HG03159 (cell line): ENCODE measurements at regions not wholly inside any gene's neighbourhood (a gene's known extent, or its start where the extent isn't known, plus 50 kb on each side); places are given as distances from the start of the nearest gene placed in this dataset.

Experiments
- ATAC-seq: cut with Tn5 transposase; IDR thresholded peaks from one replicate; pipeline ENCODE4 v1.9.1; 2021; ENCODE audit warnings: mild to moderate bottlenecking, moderate library complexity; ENCODE audit not compliant: unreplicated experiment

DNA sequence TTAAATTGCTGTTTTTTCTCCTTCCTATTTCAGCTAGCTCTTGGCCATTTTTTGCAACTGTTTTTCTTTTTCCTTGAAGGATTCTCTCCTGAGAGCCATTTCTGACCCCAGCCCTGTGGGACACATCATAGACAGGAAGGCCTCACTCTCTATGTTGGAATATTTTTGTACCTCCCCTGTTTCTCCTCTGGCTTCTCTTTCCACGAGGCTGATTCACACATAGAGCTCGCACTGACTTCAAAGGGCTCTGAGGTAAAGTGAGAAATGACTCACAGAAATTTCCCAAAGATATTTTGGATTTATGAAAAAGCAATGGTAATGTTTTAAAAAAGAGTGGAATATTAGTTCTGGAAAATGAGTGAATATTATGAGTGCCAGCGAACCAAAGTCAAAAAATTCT is 181.7 kb upstream of the IGFBP7 start:
- no peak for ATAC-seq

DNA sequence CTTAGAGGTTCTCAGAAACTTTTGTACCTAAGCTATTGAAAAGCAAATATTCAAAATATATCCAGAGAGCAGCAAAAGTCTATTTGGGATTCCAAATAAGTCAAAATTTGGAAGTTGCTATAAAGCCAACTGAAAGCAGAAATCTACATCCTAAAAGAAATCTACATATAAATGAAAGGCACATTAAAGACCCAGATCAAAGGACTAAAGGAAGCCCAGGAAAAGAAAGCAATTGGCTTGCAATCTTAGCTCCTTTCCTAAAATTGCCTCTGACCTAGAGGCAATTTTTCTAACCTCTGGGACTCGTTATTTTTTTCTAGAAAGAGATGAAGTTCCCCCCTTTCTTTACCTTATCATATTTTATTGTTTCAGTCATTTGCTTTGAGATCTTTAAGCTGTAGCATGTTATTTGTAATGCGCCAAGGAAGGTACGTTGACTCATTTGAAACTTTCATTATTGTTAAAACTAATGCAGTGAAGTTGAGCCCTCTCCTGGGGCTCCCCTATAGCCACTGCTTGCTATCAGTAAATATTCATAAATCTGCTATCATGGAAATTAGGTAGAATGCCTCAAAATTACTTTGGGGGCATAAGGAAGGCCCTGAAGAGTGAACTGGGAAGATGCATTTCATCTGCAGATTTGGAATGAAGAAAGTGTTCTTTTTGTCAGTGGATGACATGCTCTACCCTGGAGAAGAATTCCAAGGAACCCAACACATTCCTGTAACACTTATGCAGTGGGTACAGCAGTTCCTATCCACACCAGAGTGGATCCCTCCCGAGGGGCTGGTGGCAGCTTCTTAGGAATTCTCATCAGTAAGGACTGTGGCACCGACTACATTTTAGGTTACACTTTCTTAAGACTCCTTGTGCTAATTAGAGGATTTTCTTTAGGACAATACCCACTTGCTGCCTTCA is 177.8 kb upstream of the IGFBP7 start:
- no peak for ATAC-seq

GRCh38 chr4:57282933-57283310 is 172.7 kb upstream of the IGFBP7 start:
- no peak for ATAC-seq

- ATAC-seq, result no peak
Observed at GRCh38 chr4:57280481-57280880, 170.3 kb upstream of the IGFBP7 start.

DNA sequence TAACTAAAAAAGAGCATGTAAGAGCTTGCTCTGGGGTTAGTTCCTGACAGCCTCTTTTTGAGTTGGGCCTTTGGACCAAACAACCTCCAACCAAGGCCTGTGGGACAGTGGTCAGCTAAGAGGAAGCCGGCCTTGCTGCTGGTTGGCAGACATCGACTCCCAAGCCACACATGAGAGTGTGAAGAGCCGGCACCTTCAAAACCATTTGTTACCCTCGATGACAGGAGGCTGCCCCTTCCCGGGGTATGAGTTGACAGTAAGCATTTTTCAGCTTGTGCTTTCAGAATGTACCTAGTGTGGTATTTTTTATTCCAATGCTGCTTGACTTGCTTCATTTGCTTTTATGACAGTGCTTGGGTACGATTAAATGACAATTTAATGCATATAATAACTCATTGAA is 168.6 kb upstream of the IGFBP7 start:
- ATAC-seq, result no peak

DNA sequence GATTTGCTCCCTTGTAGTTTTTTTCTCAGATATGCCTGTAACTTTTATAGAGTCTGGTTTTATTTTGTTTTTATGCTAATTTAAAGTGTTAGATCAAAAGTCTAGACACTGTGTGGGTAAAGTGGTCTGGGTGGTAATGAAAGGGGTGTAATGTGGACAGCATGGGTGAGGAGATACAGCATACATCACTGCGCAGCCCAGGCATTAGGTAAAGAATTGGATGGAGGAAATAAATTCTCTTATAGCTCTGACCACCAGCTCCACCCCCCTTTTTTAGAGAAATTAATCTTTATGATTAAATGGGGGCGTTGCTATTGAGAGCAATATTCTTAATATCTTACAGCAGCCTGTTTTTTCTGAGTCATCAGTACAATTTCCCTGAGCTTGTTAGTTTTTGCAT is 163.9 kb upstream of the IGFBP7 start:
- ATAC-seq, result no peak

DNA sequence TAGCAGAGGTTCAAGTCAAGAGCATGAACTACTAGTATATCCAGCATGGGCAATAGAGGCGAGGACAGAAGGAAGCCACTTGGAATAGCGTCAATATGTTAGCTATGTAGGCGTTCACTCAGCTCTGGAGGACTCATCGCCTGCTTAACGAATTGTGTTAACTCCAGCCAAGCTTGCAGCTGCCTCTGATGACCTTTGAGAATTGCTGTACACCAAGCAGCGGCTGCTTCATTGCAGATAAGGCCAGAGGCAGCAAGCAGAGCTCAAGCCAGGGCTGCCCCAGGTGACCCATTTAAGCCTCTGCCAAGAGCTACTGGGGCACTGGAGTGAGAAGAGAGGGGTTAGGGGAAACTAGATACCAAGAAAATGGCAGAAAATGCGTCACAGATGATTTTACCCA is 160.2 kb upstream of the IGFBP7 start:
- ATAC-seq, result no peak

DNA sequence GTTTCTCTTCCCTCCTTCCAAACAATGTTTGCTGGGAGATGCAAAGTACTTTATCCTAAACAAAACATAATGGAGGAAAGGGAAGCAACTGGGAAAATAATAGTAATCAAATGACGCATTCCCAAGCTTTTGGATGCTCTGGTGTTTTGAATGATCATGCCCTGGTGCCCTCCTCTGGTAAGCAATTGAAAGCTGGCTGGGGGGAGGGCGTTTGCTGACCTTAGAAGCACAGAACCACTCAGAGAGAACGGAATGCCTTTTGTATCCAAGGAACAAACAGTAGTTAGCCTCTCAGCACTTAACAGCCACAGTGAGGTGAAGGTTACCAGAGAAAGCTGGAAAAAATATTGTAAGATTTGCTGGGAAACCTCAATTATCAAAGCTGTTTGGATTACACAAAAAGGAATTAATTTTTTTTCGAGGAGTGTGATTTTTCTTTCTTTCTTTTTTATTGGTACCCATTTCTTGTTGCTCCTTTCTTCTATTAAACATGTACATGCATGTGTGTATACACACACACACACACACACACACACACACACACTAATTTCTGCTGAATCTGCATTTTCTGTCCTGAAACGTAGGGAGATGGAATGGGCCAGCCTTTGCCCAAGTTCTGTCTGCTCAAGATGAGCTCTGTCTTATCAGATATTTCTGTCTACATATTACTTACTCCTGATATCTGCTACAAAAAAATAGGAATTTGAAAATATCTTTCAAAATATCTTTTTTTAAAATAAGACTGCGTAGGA is 155.8 kb upstream of the IGFBP7 start:
- no peak for ATAC-seq

DNA sequence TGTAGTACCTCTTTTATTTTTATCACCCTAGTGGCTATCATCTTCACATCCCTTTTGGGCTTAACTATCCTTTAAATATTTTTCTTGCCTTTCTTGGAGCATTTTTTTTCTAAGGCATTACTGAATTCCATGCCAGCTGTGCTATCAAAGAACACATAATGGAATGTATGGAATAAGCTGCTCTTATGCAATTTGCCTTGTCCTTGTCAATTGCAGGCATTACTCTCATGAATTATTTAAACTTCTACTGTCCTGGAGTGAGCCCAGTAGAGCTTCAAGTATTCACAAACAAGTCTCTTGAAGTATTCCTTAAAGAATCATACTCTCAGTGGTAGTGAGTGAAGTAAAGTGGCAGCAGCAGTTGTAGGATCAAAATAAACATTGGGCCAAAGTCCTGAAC is 144.6 kb upstream of the IGFBP7 start:
- no peak for ATAC-seq

- no peak for ATAC-seq
Observed at GRCh38 chr4:57249083-57249482, 138.9 kb upstream of the IGFBP7 start.

GRCh38 chr4:57243076-57243475 is 132.9 kb upstream of the IGFBP7 start:
- ATAC-seq, result no peak

- no peak for ATAC-seq
Observed at GRCh38 chr4:57234252-57234775, 124.1 kb upstream of the IGFBP7 start.

DNA sequence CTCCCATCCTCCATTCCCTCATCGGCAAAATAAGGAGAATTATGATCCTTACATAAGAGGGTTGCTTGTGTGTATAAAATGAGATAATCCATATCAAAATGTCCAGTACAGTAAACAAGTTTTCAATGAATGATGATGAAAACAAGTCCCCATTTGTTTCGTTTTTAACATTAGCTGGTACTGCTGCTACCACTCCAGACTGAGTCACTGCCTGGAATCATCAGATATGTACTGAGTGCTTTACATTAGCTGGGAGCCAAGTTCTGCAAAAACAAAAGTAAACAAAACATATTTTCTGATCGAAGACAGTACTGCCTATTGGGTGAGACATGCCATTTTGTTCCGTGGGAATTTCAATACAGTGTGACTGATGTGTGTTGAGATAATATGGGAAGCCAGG is 123.2 kb upstream of the IGFBP7 start:
- no peak for ATAC-seq

DNA sequence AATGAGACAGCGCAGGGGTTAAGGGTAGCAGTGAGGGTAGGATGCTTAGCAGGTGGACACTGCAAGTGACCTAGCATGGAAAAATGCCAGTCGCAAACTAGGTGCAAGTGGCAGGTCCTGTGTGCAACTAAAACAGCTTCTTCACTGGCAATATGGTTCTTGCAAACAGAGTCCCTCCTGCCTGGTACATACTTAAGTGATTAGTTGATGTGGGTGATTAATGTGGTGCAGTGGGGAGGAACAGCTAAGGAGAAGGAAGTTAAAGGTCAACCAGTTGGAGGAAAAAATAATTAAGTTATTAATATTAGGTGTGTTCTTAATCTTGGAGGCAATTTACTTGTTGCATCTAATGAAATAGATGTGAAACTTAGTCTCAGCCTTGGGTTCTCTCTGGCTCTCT is 121.6 kb upstream of the IGFBP7 start:
- ATAC-seq, result no peak

GRCh38 chr4:57220734-57221133 is 110.5 kb upstream of the IGFBP7 start:
- no peak for ATAC-seq

DNA sequence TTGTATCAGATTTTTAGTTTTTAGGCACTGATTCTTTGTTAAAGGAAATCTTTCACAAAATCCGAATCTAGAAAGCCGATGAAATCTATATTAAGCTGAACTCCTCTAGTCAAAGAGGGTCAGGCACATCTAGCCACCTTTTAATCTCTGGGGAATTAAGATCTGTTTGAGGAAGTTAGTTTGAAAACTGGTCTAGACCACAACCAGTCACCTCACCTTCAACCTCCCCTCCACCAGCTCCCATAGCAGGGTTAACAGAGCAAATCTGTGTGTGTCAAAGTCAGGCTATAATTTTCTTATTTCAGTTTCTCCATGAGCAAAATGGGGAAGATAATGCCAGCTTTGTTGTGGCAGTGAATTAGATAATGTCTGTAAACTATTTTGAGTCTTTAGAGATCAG is 110.0 kb upstream of the IGFBP7 start:
- peak; percentile 66 for ATAC-seq

DNA sequence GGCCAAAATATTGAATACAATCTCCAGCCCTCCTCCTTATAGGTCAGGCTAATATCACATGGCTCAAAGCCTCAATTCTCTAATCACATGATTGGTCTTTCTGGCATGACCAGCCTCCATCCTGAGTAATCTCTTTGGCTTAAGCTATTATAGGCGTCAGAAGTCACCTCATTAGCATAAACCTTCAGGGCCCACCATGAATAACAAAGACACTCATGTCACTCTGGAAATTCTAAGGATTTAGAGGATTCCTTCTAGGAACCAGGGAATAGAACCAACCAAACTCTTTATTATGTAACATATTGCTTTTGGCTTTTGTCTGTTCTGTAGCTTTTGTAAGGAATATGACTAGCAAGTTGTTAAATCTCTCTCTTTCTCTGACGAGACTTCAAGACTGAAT is 109.2 kb upstream of the IGFBP7 start:
- ATAC-seq, result no peak

- ATAC-seq, result no peak
Observed at GRCh38 chr4:57214654-57215411, 104.6 kb upstream of the IGFBP7 start.

GRCh38 chr4:57211131-57211530 is 100.9 kb upstream of the IGFBP7 start:
- no peak for ATAC-seq

DNA sequence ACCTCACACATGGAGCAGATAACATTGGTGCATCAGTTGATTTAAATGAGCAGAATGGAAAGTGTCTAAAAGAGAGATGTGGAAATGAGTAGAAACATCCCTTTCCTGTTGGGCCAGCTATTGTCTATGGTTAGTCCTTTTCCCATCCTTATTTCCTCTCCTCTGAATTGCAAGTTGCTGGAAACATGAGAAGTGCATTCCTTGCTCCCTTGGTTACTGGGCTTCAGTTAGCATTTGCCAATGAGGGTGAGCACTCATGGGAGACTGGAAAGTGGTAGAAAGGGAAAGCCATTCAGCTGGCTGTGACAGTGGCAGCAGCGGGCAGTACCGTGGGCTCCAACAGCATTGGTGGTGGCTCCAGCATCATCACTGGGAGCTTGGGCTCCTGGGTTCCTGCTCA is 96.0 kb upstream of the IGFBP7 start:
- no peak for ATAC-seq

- no peak for ATAC-seq
Observed at GRCh38 chr4:57205580-57205979, 95.4 kb upstream of the IGFBP7 start.
